ENCODE measurements at regions not wholly inside any gene's neighbourhood (a gene's known extent, or its start where the extent isn't known, plus 50 kb on each side); places are given as distances from the start of the nearest gene placed in this dataset.
A peak's percentile ranks its signal among the peaks of the same experiment; 100 is the strongest.

- Histone ChIP-seq H3K4me3 (ENCODE audit: low read length in 3 of 3) (no peak overlapping the region), H3K9me3 (ENCODE audit: control insufficient read depth in 2 of 3, insufficient read depth in 1 of 3, low read length in 3 of 3) (no peaks in the 10 kb centered on the region), H3K27ac (ENCODE audit: low read depth in 2 of 2, low read length in 2 of 2) (no peak overlapping the region), H3K27me3 (ENCODE audit: control insufficient read depth, insufficient read depth, low read length) (no peaks in the 10 kb centered on the region), H3K9ac (ENCODE audit: low read length in 3 of 3) (no peak overlapping the region), H3K36me3 (ENCODE audit: control insufficient read depth in 2 of 3, insufficient read depth in 3 of 3, low read length in 3 of 3) (no peaks in the 10 kb centered on the region), H3K4me1 (ENCODE audit: control insufficient read depth in 2 of 3, insufficient read depth in 2 of 3, low read depth in 1 of 3, low read length in 3 of 3) (no peaks in the 10 kb centered on the region)
- peak in 1 of 5 donors; percentile 68 for DNase-seq
- intact Hi-C loops (cut with DNase I), result no loop called here
- no peak for TF ChIP-seq CTCF (IDR thresholded peaks at IDR 0.05; ENCODE audit: borderline replicate concordance, extremely low read depth, insufficient read depth)
- no peak for FAIRE-seq
These were observed 424.1 kb upstream of the KIF2A start for GRCh38 chr5:61881821-61882487.

GRCh38 chr5:61882901-61883500, 423.0 kb upstream of the KIF2A start:
- intact Hi-C loops (cut with DNase I), result no loop called here
- H3K27ac ChIP-seq (ENCODE audit: low read depth in 2 of 2, low read length in 2 of 2), result no peak overlapping the region
- no peaks in the 10 kb centered on the region for H3K4me1 ChIP-seq (ENCODE audit: control insufficient read depth in 2 of 3, insufficient read depth in 2 of 3, low read depth in 1 of 3, low read length in 3 of 3)
- no peak for TF ChIP-seq CTCF (IDR thresholded peaks at IDR 0.05; ENCODE audit: borderline replicate concordance, extremely low read depth, insufficient read depth)
- no peaks in the 10 kb centered on the region for H3K36me3 ChIP-seq (ENCODE audit: control insufficient read depth in 2 of 3, insufficient read depth in 3 of 3, low read length in 3 of 3)
- H3K4me3 ChIP-seq (ENCODE audit: low read length in 3 of 3), result no peak overlapping the region
- FAIRE-seq, result no peak
- H3K9ac ChIP-seq (ENCODE audit: low read length in 3 of 3), result no peak overlapping the region
- H3K9me3 ChIP-seq (ENCODE audit: control insufficient read depth in 2 of 3, insufficient read depth in 1 of 3, low read length in 3 of 3), result peaks cover 0 to 2% (median 0%) of the 10 kb centered on the region in 3 donors
- H3K27me3 ChIP-seq (ENCODE audit: control insufficient read depth, insufficient read depth, low read length), result no peaks in the 10 kb centered on the region
- no peak for DNase-seq

- Histone ChIP-seq H3K9me3 (ENCODE audit: control insufficient read depth in 2 of 3, insufficient read depth in 1 of 3, low read length in 3 of 3) (peaks cover 0 to 9% (median 0%) of the 10 kb centered on the region in 3 donors), H3K4me1 (ENCODE audit: control insufficient read depth in 2 of 3, insufficient read depth in 2 of 3, low read depth in 1 of 3, low read length in 3 of 3) (no peaks in the 10 kb centered on the region), H3K27me3 (ENCODE audit: control insufficient read depth, insufficient read depth, low read length) (no peaks in the 10 kb centered on the region), H3K9ac (ENCODE audit: low read length in 3 of 3) (no peak overlapping the region), H3K27ac (ENCODE audit: low read depth in 2 of 2, low read length in 2 of 2) (no peak overlapping the region), H3K36me3 (ENCODE audit: control insufficient read depth in 2 of 3, insufficient read depth in 3 of 3, low read length in 3 of 3) (no peaks in the 10 kb centered on the region), H3K4me3 (ENCODE audit: low read length in 3 of 3) (no peak overlapping the region)
- intact Hi-C loops (cut with DNase I), result no loop called here
- TF ChIP-seq CTCF (IDR thresholded peaks at IDR 0.05; ENCODE audit: borderline replicate concordance, extremely low read depth, insufficient read depth), result no peak
- FAIRE-seq (no peak), DNase-seq (peak in 3 of 5 donors; percentile 17 to 33 (median 27))
These were observed 421.7 kb upstream of the KIF2A start for GRCh38 chr5:61884252-61884855.

Measured in kidney (tissue), 13 donors.